ENCODE measurements at regions not wholly inside any gene's neighbourhood (a gene's known extent, or its start where the extent isn't known, plus 50 kb on each side); places are given as distances from the start of the nearest gene placed in this dataset.

- POLR2A ChIA-PET, result interaction anchor here (1.5 kb wide), 1 partner anchor 12 kb away, joined by 3 read pairs; no protein-coding TSS in a partner anchor
- Histone ChIP-seq H3K4me3 (ENCODE audit: low read depth, low read length, poor library complexity, severe bottlenecking) (no peak overlapping the region), H4K20me1 (ENCODE audit: insufficient read depth, low read length) (no peaks in the 10 kb centered on the region), H3K27ac (ENCODE audit: low read depth, low read length, poor library complexity, severe bottlenecking) (no peak overlapping the region), H3K4me1 (ENCODE audit: insufficient read depth, low read length, poor library complexity, severe bottlenecking) (no peaks in the 10 kb centered on the region), H3K36me3 (ENCODE audit: insufficient read depth, low read length) (no peaks in the 10 kb centered on the region), H3K4me2 (ENCODE audit: low read length) (no peak overlapping the region), H3K9me2 (ENCODE audit: insufficient read depth, low read length) (no peaks in the 10 kb centered on the region), H2AFZ (ENCODE audit: low read length) (no peak overlapping the region), H3K79me2 (ENCODE audit: insufficient read depth, low read depth, low read length) (no peaks in the 10 kb centered on the region; the same call in 1 of the 2 replicates), H3K9me3 (ENCODE audit: low read length) (no peaks in the 10 kb centered on the region)
- CTCF ChIA-PET (ENCODE audit: unreplicated experiment), result no interaction called here
- intact Hi-C loops (cut with micrococcal nuclease; ENCODE audit: unreplicated experiment), result no loop called here
- TF ChIP-seq, protein P1, sequence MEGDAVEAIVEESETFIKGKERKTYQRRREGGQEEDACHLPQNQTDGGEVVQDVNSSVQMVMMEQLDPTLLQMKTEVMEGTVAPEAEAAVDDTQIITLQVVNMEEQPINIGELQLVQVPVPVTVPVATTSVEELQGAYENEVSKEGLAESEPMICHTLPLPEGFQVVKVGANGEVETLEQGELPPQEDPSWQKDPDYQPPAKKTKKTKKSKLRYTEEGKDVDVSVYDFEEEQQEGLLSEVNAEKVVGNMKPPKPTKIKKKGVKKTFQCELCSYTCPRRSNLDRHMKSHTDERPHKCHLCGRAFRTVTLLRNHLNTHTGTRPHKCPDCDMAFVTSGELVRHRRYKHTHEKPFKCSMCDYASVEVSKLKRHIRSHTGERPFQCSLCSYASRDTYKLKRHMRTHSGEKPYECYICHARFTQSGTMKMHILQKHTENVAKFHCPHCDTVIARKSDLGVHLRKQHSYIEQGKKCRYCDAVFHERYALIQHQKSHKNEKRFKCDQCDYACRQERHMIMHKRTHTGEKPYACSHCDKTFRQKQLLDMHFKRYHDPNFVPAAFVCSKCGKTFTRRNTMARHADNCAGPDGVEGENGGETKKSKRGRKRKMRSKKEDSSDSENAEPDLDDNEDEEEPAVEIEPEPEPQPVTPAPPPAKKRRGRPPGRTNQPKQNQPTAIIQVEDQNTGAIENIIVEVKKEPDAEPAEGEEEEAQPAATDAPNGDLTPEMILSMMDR (conservative IDR thresholded peaks at IDR 0.05; ENCODE audit: low read length), result no peak
- TF ChIP-seq EZH2phosphoT487 (IDR thresholded peaks at IDR 0.05; ENCODE audit: borderline replicate concordance, low read depth, low read length), result no peak
- no TSS peak for BruUV-seq (replicated peaks)
- no peak for DNase-seq (ENCODE audit: low spot score)
Observed at GRCh38 chr2:167415068-167415467, 526.8 kb downstream of the XIRP2 start.

GRCh38 chr2:167411367-167411766 is 523.1 kb downstream of the XIRP2 start:
- Histone ChIP-seq H3K4me2 (ENCODE audit: low read length) (no peak overlapping the region), H3K4me3 (ENCODE audit: low read depth, low read length, poor library complexity, severe bottlenecking) (no peak overlapping the region), H3K9me3 (ENCODE audit: low read length) (no peaks in the 10 kb centered on the region), H3K4me1 (ENCODE audit: insufficient read depth, low read length, poor library complexity, severe bottlenecking) (no peaks in the 10 kb centered on the region), H3K79me2 (ENCODE audit: insufficient read depth, low read depth, low read length) (no peaks in the 10 kb centered on the region), H4K20me1 (ENCODE audit: insufficient read depth, low read length) (no peaks in the 10 kb centered on the region), H3K9me2 (ENCODE audit: insufficient read depth, low read length) (no peaks in the 10 kb centered on the region), H3K36me3 (ENCODE audit: insufficient read depth, low read length) (no peaks in the 10 kb centered on the region), H2AFZ (ENCODE audit: low read length) (no peak overlapping the region), H3K27ac (ENCODE audit: low read depth, low read length, poor library complexity, severe bottlenecking) (no peak overlapping the region)
- intact Hi-C loops (cut with micrococcal nuclease; ENCODE audit: unreplicated experiment), result no loop called here
- POLR2A ChIA-PET, result interaction anchor here (0.7 kb wide), 1 partner anchor 548 kb away, joined by 3 read pairs; no protein-coding TSS in a partner anchor
- CTCF ChIA-PET (ENCODE audit: unreplicated experiment), result no interaction called here
- no peak for TF ChIP-seq EZH2phosphoT487 (IDR thresholded peaks at IDR 0.05; ENCODE audit: borderline replicate concordance, low read depth, low read length)
- TF ChIP-seq, protein P1 (conservative IDR thresholded peaks at IDR 0.05; ENCODE audit: low read length), result no peak
- no peak for DNase-seq (ENCODE audit: low spot score)
- no TSS peak for BruUV-seq (replicated peaks)

DNA sequence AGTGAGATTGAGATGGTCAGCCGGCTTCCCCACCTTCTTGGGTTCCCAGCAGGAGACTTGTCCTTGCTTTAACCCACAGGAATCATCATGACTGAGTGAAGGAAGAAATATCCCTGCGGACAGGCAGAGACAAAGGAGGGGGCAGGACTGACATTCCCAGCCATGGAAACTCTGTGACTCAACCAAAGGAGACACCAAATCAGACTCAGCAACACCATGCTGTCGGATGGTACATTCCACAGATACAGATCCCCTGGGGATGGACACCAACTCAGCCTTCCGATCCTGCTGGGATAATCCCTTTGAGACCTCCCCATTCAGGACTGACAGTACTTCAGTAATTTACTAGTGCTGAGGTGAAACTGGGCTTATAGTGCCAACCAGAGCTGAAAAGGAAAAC is 518.3 kb downstream of the XIRP2 start:
- no peak overlapping the region for H2AFZ ChIP-seq (ENCODE audit: low read length)
- intact Hi-C loops (cut with micrococcal nuclease; ENCODE audit: unreplicated experiment), result no loop called here
- BruUV-seq (replicated peaks), result no TSS peak
- no peaks in the 10 kb centered on the region for H3K4me1 ChIP-seq (ENCODE audit: insufficient read depth, low read length, poor library complexity, severe bottlenecking)
- H3K27ac ChIP-seq (ENCODE audit: low read depth, low read length, poor library complexity, severe bottlenecking), result no peak overlapping the region
- H3K9me3 ChIP-seq (ENCODE audit: low read length), result no peaks in the 10 kb centered on the region
- H3K79me2 ChIP-seq (ENCODE audit: insufficient read depth, low read depth, low read length), result no peaks in the 10 kb centered on the region
- no peak overlapping the region for H3K4me2 ChIP-seq (ENCODE audit: low read length)
- no peaks in the 10 kb centered on the region for H4K20me1 ChIP-seq (ENCODE audit: insufficient read depth, low read length)
- CTCF ChIA-PET (ENCODE audit: unreplicated experiment), result no interaction called here
- no peaks in the 10 kb centered on the region for H3K9me2 ChIP-seq (ENCODE audit: insufficient read depth, low read length)
- no peak overlapping the region for H3K4me3 ChIP-seq (ENCODE audit: low read depth, low read length, poor library complexity, severe bottlenecking)
- POLR2A ChIA-PET, result no interaction called here
- H3K36me3 ChIP-seq (ENCODE audit: insufficient read depth, low read length), result no peaks in the 10 kb centered on the region
- DNase-seq (ENCODE audit: low spot score), result no peak
- TF ChIP-seq, protein P1 (conservative IDR thresholded peaks at IDR 0.05; ENCODE audit: low read length), result no peak
- TF ChIP-seq EZH2phosphoT487 (IDR thresholded peaks at IDR 0.05; ENCODE audit: borderline replicate concordance, low read depth, low read length), result no peak
